Trophoblast cell (in vitro differentiated cells and primary cell): ENCODE measurements at regions not wholly inside any gene's neighbourhood (a gene's known extent, or its start where the extent isn't known, plus 50 kb on each side); places are given as distances from the start of the nearest gene placed in this dataset.

ENCODE experiments used
- DNase-seq, 2 donors: peaks; one replicate each; pipeline ENCODE4 v3.0.0-alpha.2; 2016
- H2AFZ ChIP-seq: 2 replicates; pipeline ENCODE4 v1.6.1; 2013; ENCODE audit warnings: low read length, moderate library complexity, mild to moderate bottlenecking; ENCODE audit not compliant: insufficient read depth, poor library complexity
- H2AK5ac ChIP-seq: 2 replicates; pipeline ENCODE4 v1.6.1; 2013; ENCODE audit warnings: mild to moderate bottlenecking, low read length
- H2BK120ac ChIP-seq: 2 replicates; pipeline ENCODE4 v1.6.1; 2013; ENCODE audit warnings: low read length, mild to moderate bottlenecking, moderate library complexity; ENCODE audit not compliant: insufficient read depth, poor library complexity
- H2BK12ac ChIP-seq: 2 replicates; pipeline ENCODE4 v1.6.1; 2013; ENCODE audit warnings: mild to moderate bottlenecking, low read length, moderate library complexity
- H2BK5ac ChIP-seq: 2 replicates; pipeline ENCODE4 v1.6.1; 2013; ENCODE audit warnings: low read length, low read depth, moderate library complexity, mild to moderate bottlenecking; ENCODE audit not compliant: poor library complexity
- H3K14ac ChIP-seq: 2 replicates; pipeline ENCODE4 v1.6.1; 2013; ENCODE audit warnings: mild to moderate bottlenecking, low read length
- H3K18ac ChIP-seq: 2 replicates; pipeline ENCODE4 v1.6.1; 2013; ENCODE audit warnings: mild to moderate bottlenecking, low read length
- H3K23ac ChIP-seq: 2 replicates; pipeline ENCODE4 v1.6.1; 2013; ENCODE audit warnings: low read length
- H3K27ac ChIP-seq: 2 replicates; pipeline ENCODE4 v1.5.1; 2013; ENCODE audit warnings: low read depth, mild to moderate bottlenecking, inconsistent platforms, low read length, moderate library complexity
- H3K27me3 ChIP-seq: 2 replicates; pipeline ENCODE4 v1.6.1; 2013; ENCODE audit warnings: inconsistent platforms, mild to moderate bottlenecking, low read length, moderate library complexity; ENCODE audit not compliant: insufficient read depth
- H3K36me3 ChIP-seq, 2 experiments: 1 replicate in 1 of 2; 2 replicates in 1 of 2; pipeline ENCODE4 v1.6.1; 2013; ENCODE audit warnings: low read length in 2 of 2, mild to moderate bottlenecking in 2 of 2, moderate library complexity in 1 of 2; ENCODE audit not compliant: insufficient read depth in 2 of 2, control insufficient read depth in 1 of 2
- H3K4ac ChIP-seq: 2 replicates; pipeline ENCODE4 v1.6.1; 2013; ENCODE audit warnings: low read depth, mild to moderate bottlenecking, low read length, moderate library complexity
- H3K4me1 ChIP-seq, 2 experiments: 1 replicate in 1 of 2; 2 replicates in 1 of 2; pipeline ENCODE4 v1.6.1; 2013; ENCODE audit warnings: low read length in 2 of 2, mild to moderate bottlenecking in 2 of 2, moderate library complexity in 1 of 2; ENCODE audit not compliant: insufficient read depth in 2 of 2, control insufficient read depth in 1 of 2
- H3K4me2 ChIP-seq: 2 replicates; pipeline ENCODE4 v1.6.1; 2013; ENCODE audit warnings: inconsistent platforms, mild to moderate bottlenecking, low read length, moderate library complexity
- H3K4me3 ChIP-seq: 2 replicates; pipeline ENCODE4 v1.5.1; 2013; ENCODE audit warnings: mild to moderate bottlenecking, low read depth, low read length, inconsistent platforms
- H3K79me1 ChIP-seq: one replicate; pipeline ENCODE4 v1.6.1; 2013; ENCODE audit warnings: low read length
- H3K79me2 ChIP-seq: 2 replicates; pipeline ENCODE4 v1.6.1; 2013; ENCODE audit warnings: low read length, mild to moderate bottlenecking; ENCODE audit not compliant: control insufficient read depth, insufficient read depth, poor library complexity
- H3K9ac ChIP-seq: 2 replicates; pipeline ENCODE4 v1.6.1; 2013; ENCODE audit warnings: mild to moderate bottlenecking, low read length
- H3K9me3 ChIP-seq: 2 replicates; pipeline ENCODE4 v1.6.1; 2013; ENCODE audit warnings: low read depth, mild to moderate bottlenecking, control low read depth, inconsistent platforms, low read length; ENCODE audit not compliant: insufficient read depth
- H4K12ac ChIP-seq: 2 replicates; pipeline ENCODE4 v1.6.1; 2013; ENCODE audit warnings: low read depth, mild to moderate bottlenecking, low read length, moderate library complexity
- H4K8ac ChIP-seq: 2 replicates; pipeline ENCODE4 v1.6.1; 2013; ENCODE audit warnings: low read depth, mild to moderate bottlenecking, low read length, moderate library complexity
- H4K91ac ChIP-seq: one replicate; pipeline ENCODE4 v1.6.1; 2013; ENCODE audit warnings: low read depth, mild to moderate bottlenecking, low read length, moderate library complexity
- WGBS: extraction: QIAGEN DNeasy Blood & Tissue Kit; methylation state at CpG from one replicate; pipeline ENCODE4 v1.1.7; 2013; ENCODE audit warnings: missing lambda C conversion rate; ENCODE audit not compliant: insufficient read length, insufficient coverage; ENCODE audit errors: extremely low coverage; 5-methylcytosine and 5-hydroxymethylcytosine counted together

- Histone ChIP-seq H2BK120ac (no peak overlapping the region), H3K4me2 (no peak overlapping the region), H4K12ac (no peak overlapping the region), H3K9me3 (no peaks in the 10 kb centered on the region), H2AK5ac (no peak overlapping the region), H3K36me3 (no peaks in the 10 kb centered on the region), H2AFZ (no peak overlapping the region), H3K27ac (no peak overlapping the region), H3K18ac (no peak overlapping the region), H4K91ac (no peak overlapping the region), H3K4me3 (no peak overlapping the region), H4K8ac (no peak overlapping the region), H3K23ac (no peak overlapping the region), H3K4me1 (no peaks in the 10 kb centered on the region), H3K79me1 (no peaks in the 10 kb centered on the region), H3K9ac (no peak overlapping the region), H3K79me2 (no peaks in the 10 kb centered on the region), H3K4ac (no peak overlapping the region), H3K14ac (no peak overlapping the region), H3K27me3 (no peaks in the 10 kb centered on the region), H2BK12ac (no peak overlapping the region), H2BK5ac (no peak overlapping the region)
- WGBS, result no CpG with 5 or more reads among the region's 2 CpGs
- no peak for DNase-seq
Observed at GRCh38 chr11:91136631-91137030, 913.8 kb upstream of the CHORDC1 start.

- Histone ChIP-seq H2BK5ac (no peak overlapping the region), H3K9ac (no peak overlapping the region), H3K27ac (no peak overlapping the region), H3K4me2 (no peak overlapping the region), H3K4me3 (no peak overlapping the region), H3K36me3 (no peaks in the 10 kb centered on the region), H2BK120ac (no peak overlapping the region), H3K79me2 (no peaks in the 10 kb centered on the region), H3K14ac (no peak overlapping the region), H4K91ac (no peak overlapping the region), H4K12ac (no peak overlapping the region), H2AK5ac (no peak overlapping the region), H3K4me1 (no peaks in the 10 kb centered on the region), H3K79me1 (no peaks in the 10 kb centered on the region), H3K23ac (no peak overlapping the region), H2AFZ (no peak overlapping the region), H3K27me3 (no peaks in the 10 kb centered on the region), H3K4ac (no peak overlapping the region), H2BK12ac (no peak overlapping the region), H3K9me3 (no peaks in the 10 kb centered on the region), H4K8ac (no peak overlapping the region), H3K18ac (no peak overlapping the region)
- DNase-seq, result no peak
Observed at GRCh38 chr11:91133361-91133760, 910.5 kb upstream of the CHORDC1 start.

- no peak overlapping the region for H2AK5ac ChIP-seq
- no peak overlapping the region for H3K14ac ChIP-seq
- H4K8ac ChIP-seq, result no peak overlapping the region
- no peak overlapping the region for H3K4me2 ChIP-seq
- H3K27ac ChIP-seq, result no peak overlapping the region
- no peak overlapping the region for H2BK5ac ChIP-seq
- H3K79me1 ChIP-seq, result no peaks in the 10 kb centered on the region
- no peak for DNase-seq
- no CpG with 5 or more reads among the region's 3 CpGs for WGBS
- H3K79me2 ChIP-seq, result no peaks in the 10 kb centered on the region
- no peak overlapping the region for H4K12ac ChIP-seq
- no peak overlapping the region for H3K4me3 ChIP-seq
- H3K4ac ChIP-seq, result no peak overlapping the region
- no peaks in the 10 kb centered on the region for H3K27me3 ChIP-seq
- H4K91ac ChIP-seq, result no peak overlapping the region
- no peaks in the 10 kb centered on the region for H3K9me3 ChIP-seq
- H3K36me3 ChIP-seq, result no peaks in the 10 kb centered on the region
- H3K9ac ChIP-seq, result no peak overlapping the region
- H3K23ac ChIP-seq, result no peak overlapping the region
- H2BK12ac ChIP-seq, result no peak overlapping the region
- H2BK120ac ChIP-seq, result no peak overlapping the region
- H3K18ac ChIP-seq, result no peak overlapping the region
- H2AFZ ChIP-seq, result no peak overlapping the region
- no peaks in the 10 kb centered on the region for H3K4me1 ChIP-seq
Observed at GRCh38 chr11:91129596-91129995, 906.7 kb upstream of the CHORDC1 start.

GRCh38 chr11:91124363-91124762 is 901.5 kb upstream of the CHORDC1 start:
- H3K4me1 ChIP-seq, result no peaks in the 10 kb centered on the region
- H4K91ac ChIP-seq, result no peak overlapping the region
- H2BK120ac ChIP-seq, result no peak overlapping the region
- H3K79me1 ChIP-seq, result no peaks in the 10 kb centered on the region
- H3K18ac ChIP-seq, result no peak overlapping the region
- no peaks in the 10 kb centered on the region for H3K79me2 ChIP-seq
- H2BK12ac ChIP-seq, result no peak overlapping the region
- H2AFZ ChIP-seq, result no peak overlapping the region
- H3K4ac ChIP-seq, result no peak overlapping the region
- no peak overlapping the region for H3K27ac ChIP-seq
- no peaks in the 10 kb centered on the region for H3K27me3 ChIP-seq
- H3K4me3 ChIP-seq, result no peak overlapping the region
- no peak overlapping the region for H4K8ac ChIP-seq
- no peak overlapping the region for H2AK5ac ChIP-seq
- no peak overlapping the region for H4K12ac ChIP-seq
- no peak overlapping the region for H3K4me2 ChIP-seq
- no peak for DNase-seq
- H2BK5ac ChIP-seq, result no peak overlapping the region
- H3K14ac ChIP-seq, result no peak overlapping the region
- no peaks in the 10 kb centered on the region for H3K9me3 ChIP-seq
- no CpG with 5 or more reads among the region's 1 CpG for WGBS
- H3K9ac ChIP-seq, result no peak overlapping the region
- H3K23ac ChIP-seq, result no peak overlapping the region
- H3K36me3 ChIP-seq, result no peaks in the 10 kb centered on the region

- H4K8ac ChIP-seq, result no peak overlapping the region
- DNase-seq, result no peak
- H3K23ac ChIP-seq, result no peak overlapping the region
- H3K14ac ChIP-seq, result no peak overlapping the region
- H3K4me1 ChIP-seq, result no peaks in the 10 kb centered on the region
- H3K27ac ChIP-seq, result no peak overlapping the region
- no peak overlapping the region for H2BK12ac ChIP-seq
- H3K18ac ChIP-seq, result no peak overlapping the region
- no peak overlapping the region for H3K9ac ChIP-seq
- no peak overlapping the region for H3K4me3 ChIP-seq
- H3K9me3 ChIP-seq, result no peaks in the 10 kb centered on the region
- H3K79me2 ChIP-seq, result no peaks in the 10 kb centered on the region
- H2BK5ac ChIP-seq, result no peak overlapping the region
- H3K27me3 ChIP-seq, result no peaks in the 10 kb centered on the region
- no peak overlapping the region for H2AFZ ChIP-seq
- no peak overlapping the region for H2AK5ac ChIP-seq
- H3K4me2 ChIP-seq, result no peak overlapping the region
- no CpG with 5 or more reads among the region's 1 CpG for WGBS
- H4K91ac ChIP-seq, result no peak overlapping the region
- no peak overlapping the region for H3K4ac ChIP-seq
- H2BK120ac ChIP-seq, result no peak overlapping the region
- no peaks in the 10 kb centered on the region for H3K79me1 ChIP-seq
- no peaks in the 10 kb centered on the region for H3K36me3 ChIP-seq
- H4K12ac ChIP-seq, result no peak overlapping the region
Observed at GRCh38 chr11:91115116-91115515, 892.3 kb upstream of the CHORDC1 start.
